ENCODE measurements at regions not wholly inside any gene's neighbourhood (a gene's known extent, or its start where the extent isn't known, plus 50 kb on each side); places are given as distances from the start of the nearest gene placed in this dataset.
"Not testable (repeated sequence)": the region's sequence is repeated elsewhere in the genome, so short reads cannot be mapped to it uniquely, and the experiment has no call there.

GRCh38 chr2:91515966-91516365, 2824.5 kb downstream of the RPIA start:
- H3K79me2 ChIP-seq (ENCODE audit: control insufficient read depth, insufficient read depth, low read length, unreplicated experiment); H3K4me3 ChIP-seq (ENCODE audit: low read depth, low read length); H3K36me3 ChIP-seq (ENCODE audit: insufficient read depth, low read length); H2AFZ ChIP-seq (ENCODE audit: low read length, unreplicated experiment); H3K4me1 ChIP-seq (ENCODE audit: control insufficient read depth, insufficient read depth, low read length, unreplicated experiment); H3K27ac ChIP-seq (ENCODE audit: low read depth, low read length); H3K27me3 ChIP-seq (ENCODE audit: insufficient read depth, low read length): not testable (repeated sequence)

DNA sequence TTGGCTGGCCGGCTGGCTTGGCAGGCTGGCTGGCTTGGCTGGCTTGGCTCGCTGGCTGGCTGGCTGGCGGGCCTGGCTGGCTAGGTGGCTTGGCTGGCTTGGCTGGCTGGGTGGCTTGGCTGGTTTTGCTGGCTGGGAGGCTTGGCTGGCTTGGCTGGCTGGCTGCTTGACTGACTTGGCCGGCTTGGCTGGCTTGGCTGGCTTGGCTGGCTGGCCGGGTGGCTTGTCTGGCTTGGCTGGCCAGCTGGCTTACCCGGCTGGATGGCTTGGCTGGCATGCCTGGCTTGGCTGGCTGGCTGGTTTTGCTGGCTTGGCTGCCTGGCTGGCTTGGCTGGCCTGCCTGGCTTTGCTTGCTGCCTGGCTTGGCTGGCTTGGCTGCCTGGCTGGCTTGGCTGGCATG, 2825.2 kb downstream of the RPIA start:
- H3K36me3 ChIP-seq (ENCODE audit: insufficient read depth, low read length); H3K27me3 ChIP-seq (ENCODE audit: insufficient read depth, low read length); H3K79me2 ChIP-seq (ENCODE audit: control insufficient read depth, insufficient read depth, low read length, unreplicated experiment); H3K27ac ChIP-seq (ENCODE audit: low read depth, low read length); H3K4me1 ChIP-seq (ENCODE audit: control insufficient read depth, insufficient read depth, low read length, unreplicated experiment); H3K4me3 ChIP-seq (ENCODE audit: low read depth, low read length); H2AFZ ChIP-seq (ENCODE audit: low read length, unreplicated experiment): not testable (repeated sequence)

DNA sequence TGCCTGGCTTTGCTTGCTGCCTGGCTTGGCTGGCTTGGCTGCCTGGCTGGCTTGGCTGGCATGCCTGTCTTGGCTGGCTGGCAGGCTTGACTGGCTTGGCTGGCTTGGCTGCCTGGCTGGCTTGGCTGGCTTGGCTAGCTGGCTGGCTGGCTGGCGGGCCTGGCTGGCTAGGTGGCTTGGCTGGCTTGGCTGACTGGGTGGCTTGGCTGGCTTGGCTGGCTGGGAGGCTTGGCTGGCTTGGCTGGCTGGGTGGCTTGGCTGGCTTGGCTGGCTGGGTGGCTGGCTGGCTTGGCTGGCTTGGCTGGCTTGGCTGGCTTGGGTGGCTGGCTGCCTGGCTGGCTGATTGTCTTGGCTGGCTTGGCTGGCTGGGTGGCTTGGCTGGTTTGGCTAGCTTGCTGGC, 2826.4 kb downstream of the RPIA start:
- not testable (repeated sequence) for H3K27me3 ChIP-seq (ENCODE audit: insufficient read depth, low read length); H3K79me2 ChIP-seq (ENCODE audit: control insufficient read depth, insufficient read depth, low read length, unreplicated experiment); H2AFZ ChIP-seq (ENCODE audit: low read length, unreplicated experiment); H3K36me3 ChIP-seq (ENCODE audit: insufficient read depth, low read length); H3K4me3 ChIP-seq (ENCODE audit: low read depth, low read length); H3K4me1 ChIP-seq (ENCODE audit: control insufficient read depth, insufficient read depth, low read length, unreplicated experiment); H3K27ac ChIP-seq (ENCODE audit: low read depth, low read length)

GRCh38 chr2:91518361-91518981, 2827.0 kb downstream of the RPIA start:
- not testable (repeated sequence) for H3K27ac ChIP-seq (ENCODE audit: low read depth, low read length); H3K27me3 ChIP-seq (ENCODE audit: insufficient read depth, low read length); H3K4me1 ChIP-seq (ENCODE audit: control insufficient read depth, insufficient read depth, low read length, unreplicated experiment); H3K79me2 ChIP-seq (ENCODE audit: control insufficient read depth, insufficient read depth, low read length, unreplicated experiment); H3K36me3 ChIP-seq (ENCODE audit: insufficient read depth, low read length); H2AFZ ChIP-seq (ENCODE audit: low read length, unreplicated experiment); H3K4me3 ChIP-seq (ENCODE audit: low read depth, low read length)

GRCh38 chr2:91519359-91519758, 2827.9 kb downstream of the RPIA start:
- H3K36me3 ChIP-seq (ENCODE audit: insufficient read depth, low read length); H2AFZ ChIP-seq (ENCODE audit: low read length, unreplicated experiment); H3K79me2 ChIP-seq (ENCODE audit: control insufficient read depth, insufficient read depth, low read length, unreplicated experiment); H3K4me1 ChIP-seq (ENCODE audit: control insufficient read depth, insufficient read depth, low read length, unreplicated experiment); H3K27me3 ChIP-seq (ENCODE audit: insufficient read depth, low read length); H3K27ac ChIP-seq (ENCODE audit: low read depth, low read length); H3K4me3 ChIP-seq (ENCODE audit: low read depth, low read length): not testable (repeated sequence)

- not testable (repeated sequence) for H2AFZ ChIP-seq (ENCODE audit: low read length, unreplicated experiment); H3K79me2 ChIP-seq (ENCODE audit: control insufficient read depth, insufficient read depth, low read length, unreplicated experiment); H3K4me3 ChIP-seq (ENCODE audit: low read depth, low read length); H3K27me3 ChIP-seq (ENCODE audit: insufficient read depth, low read length); H3K36me3 ChIP-seq (ENCODE audit: insufficient read depth, low read length); H3K4me1 ChIP-seq (ENCODE audit: control insufficient read depth, insufficient read depth, low read length, unreplicated experiment); H3K27ac ChIP-seq (ENCODE audit: low read depth, low read length)
These were observed 2828.4 kb downstream of the RPIA start for GRCh38 chr2:91519914-91520313.

GRCh38 chr2:91520523-91520922, 2829.1 kb downstream of the RPIA start:
- not testable (repeated sequence) for H2AFZ ChIP-seq (ENCODE audit: low read length, unreplicated experiment); H3K36me3 ChIP-seq (ENCODE audit: insufficient read depth, low read length); H3K27ac ChIP-seq (ENCODE audit: low read depth, low read length); H3K4me3 ChIP-seq (ENCODE audit: low read depth, low read length); H3K27me3 ChIP-seq (ENCODE audit: insufficient read depth, low read length); H3K79me2 ChIP-seq (ENCODE audit: control insufficient read depth, insufficient read depth, low read length, unreplicated experiment); H3K4me1 ChIP-seq (ENCODE audit: control insufficient read depth, insufficient read depth, low read length, unreplicated experiment)

GRCh38 chr2:91520972-91521535, 2829.6 kb downstream of the RPIA start:
- not testable (repeated sequence) for H3K36me3 ChIP-seq (ENCODE audit: insufficient read depth, low read length); H3K4me1 ChIP-seq (ENCODE audit: control insufficient read depth, insufficient read depth, low read length, unreplicated experiment)

GRCh38 chr2:91521944-91522343, 2830.5 kb downstream of the RPIA start:
- H2AFZ ChIP-seq (ENCODE audit: low read length, unreplicated experiment); H3K36me3 ChIP-seq (ENCODE audit: insufficient read depth, low read length); H3K27me3 ChIP-seq (ENCODE audit: insufficient read depth, low read length); H3K27ac ChIP-seq (ENCODE audit: low read depth, low read length); H3K4me3 ChIP-seq (ENCODE audit: low read depth, low read length); H3K4me1 ChIP-seq (ENCODE audit: control insufficient read depth, insufficient read depth, low read length, unreplicated experiment); H3K79me2 ChIP-seq (ENCODE audit: control insufficient read depth, insufficient read depth, low read length, unreplicated experiment): not testable (repeated sequence)

More at GRCh38 chr2:91520972-91521535, 2829.6 kb downstream of the RPIA start:
- H2AFZ ChIP-seq (ENCODE audit: low read length, unreplicated experiment); H3K79me2 ChIP-seq (ENCODE audit: control insufficient read depth, insufficient read depth, low read length, unreplicated experiment); H3K27me3 ChIP-seq (ENCODE audit: insufficient read depth, low read length); H3K4me3 ChIP-seq (ENCODE audit: low read depth, low read length); H3K27ac ChIP-seq (ENCODE audit: low read depth, low read length): not testable (repeated sequence)

DNA sequence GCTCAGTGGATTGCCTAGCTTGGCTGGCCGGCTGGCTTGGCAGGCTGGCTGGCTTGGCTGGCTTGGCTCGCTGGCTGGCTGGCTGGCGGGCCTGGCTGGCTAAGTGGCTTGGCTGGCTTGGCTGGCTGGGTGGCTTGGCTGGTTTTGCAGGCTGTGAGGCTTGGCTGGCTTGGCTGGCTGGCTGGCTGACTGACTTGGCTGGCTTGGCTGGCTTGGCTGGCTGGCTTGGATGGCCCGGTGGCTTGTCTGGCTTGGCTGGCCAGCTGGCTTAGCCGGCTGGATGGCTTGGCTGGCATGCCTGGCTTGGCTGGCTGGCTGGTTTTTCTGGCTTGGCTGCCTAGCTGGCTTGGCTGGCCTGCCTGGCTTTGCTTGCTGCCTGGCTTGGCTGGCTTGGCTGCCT, 2831.4 kb downstream of the RPIA start:
- H2AFZ ChIP-seq (ENCODE audit: low read length, unreplicated experiment); H3K4me3 ChIP-seq (ENCODE audit: low read depth, low read length); H3K36me3 ChIP-seq (ENCODE audit: insufficient read depth, low read length); H3K4me1 ChIP-seq (ENCODE audit: control insufficient read depth, insufficient read depth, low read length, unreplicated experiment); H3K27ac ChIP-seq (ENCODE audit: low read depth, low read length); H3K79me2 ChIP-seq (ENCODE audit: control insufficient read depth, insufficient read depth, low read length, unreplicated experiment); H3K27me3 ChIP-seq (ENCODE audit: insufficient read depth, low read length): not testable (repeated sequence)

GRCh38 chr2:91523751-91524150, 2832.3 kb downstream of the RPIA start:
- H3K27ac ChIP-seq (ENCODE audit: low read depth, low read length); H3K79me2 ChIP-seq (ENCODE audit: control insufficient read depth, insufficient read depth, low read length, unreplicated experiment); H3K27me3 ChIP-seq (ENCODE audit: insufficient read depth, low read length); H3K4me3 ChIP-seq (ENCODE audit: low read depth, low read length); H3K4me1 ChIP-seq (ENCODE audit: control insufficient read depth, insufficient read depth, low read length, unreplicated experiment); H2AFZ ChIP-seq (ENCODE audit: low read length, unreplicated experiment); H3K36me3 ChIP-seq (ENCODE audit: insufficient read depth, low read length): not testable (repeated sequence)
